K562 (cell line): ENCODE measurements at regions not wholly inside any gene's neighbourhood (a gene's known extent, or its start where the extent isn't known, plus 50 kb on each side); places are given as distances from the start of the nearest gene placed in this dataset.

Experiments
- CEBPG ChIP-seq, 3 experiments: fragments of 200-800 bp in 1 of 3; sonication (Bioruptor generic) in 1 of 3; sonication (generic) in 1 of 3; formaldehyde crosslinking in 1 of 3; IDR thresholded peaks in 2 of 3; conservative IDR thresholded peaks in 1 of 3; 2 replicates each; pipeline versions ENCODE4 v1.6.1 to v1.8.0; 2016 to 2022; ENCODE audit warnings: missing compliant biosample characterization in 2 of 3, missing genetic modification characterization in 2 of 3, mild to moderate bottlenecking in 1 of 3, missing genetic modification reagents in 1 of 3
- ETV5 ChIP-seq: sonication (generic); formaldehyde crosslinking; IDR thresholded peaks from 2 replicates; pipeline ENCODE4 v1.4.0; 2020; ENCODE audit warnings: low read depth, mild to moderate bottlenecking, missing genetic modification reagents
- HDGF ChIP-seq: fragments of 450-650 bp; IDR thresholded peaks from 2 replicates; pipeline ENCODE4 v1.6.1; 2016
- MEIS2 ChIP-seq: fragments of 450-650 bp; IDR thresholded peaks from 2 replicates; pipeline ENCODE4 v1.6.1; 2014; ENCODE audit warnings: mild to moderate bottlenecking; ENCODE audit not compliant: partially characterized antibody
- RERE ChIP-seq: sonication (generic); formaldehyde crosslinking; IDR thresholded peaks from 2 replicates; pipeline ENCODE4 v1.8.0; 2023; ENCODE audit warnings: missing genetic modification reagents, mild to moderate bottlenecking, borderline replicate concordance
- ZNF644 ChIP-seq: fragments of 200-800 bp; sonication (Bioruptor generic); IDR thresholded peaks from 2 replicates; pipeline ENCODE4 v1.6.1; 2016; ENCODE audit warnings: low read depth, missing genetic modification characterization, missing compliant biosample characterization

GRCh38 chr9:118553465-118553864 lies 815.8 kb downstream of the BRINP1 start (continued):
- no peak for TF ChIP-seq RERE (CRISPR knock-in tag)
- no peak for TF ChIP-seq ZNF644 (tag)
- no peak for TF ChIP-seq MEIS2
- no peak for TF ChIP-seq CEBPG (CRISPR knock-in tag; IDR thresholded peaks at IDR 0.05)
- TF ChIP-seq CEBPG (tag; conservative IDR thresholded peaks at IDR 0.05 in 1 of 2, IDR thresholded peaks at IDR 0.05 in 1 of 2), result no peak
- no peak for TF ChIP-seq ETV5 (CRISPR knock-in tag)
- no peak for TF ChIP-seq HDGF
